Psoas muscle (tissue), 7 donors: ENCODE measurements at regions not wholly inside any gene's neighbourhood (a gene's known extent, or its start where the extent isn't known, plus 50 kb on each side); places are given as distances from the start of the nearest gene placed in this dataset.

ENCODE experiments used
- ATAC-seq, 4 donors: fragments of 200-7000 bp; cut with Tn5 transposase; one replicate each; pipeline ENCODE4 v1.9.1; 2020; ENCODE audit warnings: moderate library complexity in 3 of 4, mild to moderate bottlenecking in 2 of 4
- DNase-seq, 2 donors: peaks; one replicate each; pipeline ENCODE4 v3.0.0-alpha.2; 2020
- H3K27ac ChIP-seq: fragments of 200-600 bp; one replicate; pipeline ENCODE4 v1.8.0; 2022
- H3K27me3 ChIP-seq, 3 donors: fragments of 200-600 bp in 1 of 3; one replicate each; pipeline versions ENCODE4 v1.6.1 to v1.8.0; 2013 to 2022; ENCODE audit warnings: low read length in 2 of 3, mild to moderate bottlenecking in 2 of 3, moderate library complexity in 1 of 3; ENCODE audit not compliant: insufficient read depth in 3 of 3
- H3K36me3 ChIP-seq, 2 donors: fragments of 200-600 bp in 1 of 2; one replicate each; pipeline versions ENCODE4 v1.6.1 to v1.8.0; 2013 to 2022; ENCODE audit warnings: low read depth in 1 of 2, mild to moderate bottlenecking in 1 of 2, moderate library complexity in 1 of 2; ENCODE audit not compliant: insufficient read depth in 1 of 2
- H3K4me1 ChIP-seq: fragments of 200-600 bp; one replicate; pipeline ENCODE4 v1.8.0; 2022
- H3K4me3 ChIP-seq: fragments of 200-600 bp; one replicate; pipeline ENCODE4 v1.8.0; 2022; ENCODE audit warnings: mild to moderate bottlenecking
- H3K9me3 ChIP-seq: fragments of 200-600 bp; one replicate; pipeline ENCODE4 v1.8.0; 2022
- CTCF ChIP-seq: fragments of 200-600 bp; IDR thresholded peaks from one replicate; pipeline ENCODE4 v1.8.0; 2022; ENCODE audit warnings: antibody characterized with exemption
- WGBS, 3 donors: extraction: QIAGEN DNeasy Blood & Tissue Kit; methylation state at CpG; one replicate each; pipeline versions ENCODE4 v1.1.6 to v1.1.7; 2013; 5-methylcytosine and 5-hydroxymethylcytosine counted together
- intact Hi-C, 2 donors: fragments of 100-400 bp; cut with DNase I; formaldehyde crosslinking; loops; one replicate each; pipeline versions ENCODE4 v1.11.0 to v1.14.2; 2022
- donor health status: healthy with polysubstance abuse.
- donor health status: DM: no; HTN: no; CAD: no; lungs with moderate emphysema.
- donor health status: Bipolar disorder and iron deficiency.
- donor health status: healthy.
- donor health status: DM: yes; HTN: yes; CAD: no.
- donor health status: DM: no; HTN: no; CAD: no.
- donor health status: DM: yes; HTN: yes; CAD: no.

GRCh38 chr3:88987776-88988175 is 119.6 kb upstream of the EPHA3 start:
- Histone ChIP-seq H3K9me3 (no peaks in the 10 kb centered on the region), H3K27me3 (no peaks in the 10 kb centered on the region), H3K27ac (no peak overlapping the region), H3K36me3 (no peaks in the 10 kb centered on the region), H3K4me3 (no peak overlapping the region), H3K4me1 (no peaks in the 10 kb centered on the region)
- no peak for TF ChIP-seq CTCF
- DNase-seq (no peak), ATAC-seq (no peak)
- intact Hi-C loops, result no loop called here

DNA sequence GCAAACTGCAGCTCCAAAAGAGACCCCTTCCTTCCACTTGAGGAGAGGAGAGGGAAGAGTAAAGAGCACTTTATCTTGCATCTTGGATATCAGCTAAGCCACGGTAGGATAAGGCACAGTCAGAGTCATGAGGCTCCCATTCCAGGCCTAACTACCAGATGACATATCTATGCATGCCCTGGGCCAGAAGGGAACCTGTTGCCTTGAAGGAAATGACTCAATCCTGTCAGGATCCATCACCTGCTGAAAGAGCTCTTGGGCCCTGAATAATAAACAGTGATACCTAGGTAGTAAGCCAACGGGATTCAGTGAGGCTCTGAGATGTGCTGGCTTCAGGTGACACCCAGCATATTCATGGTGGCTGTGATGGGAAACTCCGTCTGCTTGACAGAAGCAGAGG is 118.5 kb upstream of the EPHA3 start:
- H3K9me3 ChIP-seq, result no peaks in the 10 kb centered on the region
- no peaks in the 10 kb centered on the region for H3K27me3 ChIP-seq
- no peak overlapping the region for H3K27ac ChIP-seq
- H3K4me1 ChIP-seq, result no peaks in the 10 kb centered on the region
- TF ChIP-seq CTCF, result no peak
- intact Hi-C loops, result no loop called here
- WGBS, 3 donors, result 70 to 86% (median 80%) methylated on average over 3 of the region's 3 CpGs
- DNase-seq, result no peak
- H3K36me3 ChIP-seq, result no peaks in the 10 kb centered on the region
- no peak overlapping the region for H3K4me3 ChIP-seq
- no peak for ATAC-seq

DNA sequence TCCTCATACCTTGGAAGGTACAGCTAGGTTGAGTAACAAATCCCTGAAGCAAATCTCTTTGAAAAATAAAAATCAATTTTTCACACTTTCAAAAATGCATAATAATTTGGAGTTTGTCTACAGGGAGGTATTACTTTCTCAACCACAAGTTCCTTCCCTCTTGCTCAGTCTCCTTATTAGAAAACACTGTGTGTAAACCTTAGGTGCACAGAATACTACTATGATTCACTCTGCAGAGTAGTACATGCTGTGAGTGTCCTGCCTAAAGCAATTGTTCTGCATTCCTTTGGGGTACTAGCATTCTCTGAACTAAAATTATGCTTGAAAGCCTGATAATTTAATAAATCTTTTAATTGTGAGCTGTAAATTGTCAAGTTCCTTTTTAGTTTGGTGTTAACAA is 115.9 kb upstream of the EPHA3 start:
- DNase-seq (no peak), ATAC-seq (no peak)
- Histone ChIP-seq H3K4me3 (no peak overlapping the region), H3K27ac (no peak overlapping the region), H3K9me3 (no peaks in the 10 kb centered on the region), H3K4me1 (no peaks in the 10 kb centered on the region), H3K36me3 (no peaks in the 10 kb centered on the region), H3K27me3 (no peaks in the 10 kb centered on the region)
- intact Hi-C loops, result no loop called here
- no peak for TF ChIP-seq CTCF

DNA sequence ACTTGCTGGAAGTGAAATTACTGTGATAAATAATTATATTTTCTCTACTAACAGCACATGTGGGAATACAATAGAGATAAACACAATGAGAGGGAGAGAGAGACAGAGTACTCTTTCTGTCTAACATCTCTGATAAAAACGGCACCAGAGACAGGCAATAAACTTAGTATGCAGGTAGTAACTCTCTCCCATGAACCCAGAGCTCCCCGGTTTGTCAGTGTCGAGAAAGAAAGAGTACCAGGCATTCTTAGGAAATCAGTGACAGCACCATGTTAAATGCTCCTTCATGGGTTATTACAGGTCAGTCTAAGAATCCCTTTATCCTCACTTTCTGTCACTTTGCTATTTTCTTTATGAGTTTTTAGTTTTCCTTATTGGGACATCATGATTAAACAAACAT is 110.7 kb upstream of the EPHA3 start:
- no peak for ATAC-seq
- no peaks in the 10 kb centered on the region for H3K27me3 ChIP-seq

More for the DNA sequence above, 110.7 kb upstream of the EPHA3 start:
- H3K4me1 ChIP-seq, result no peaks in the 10 kb centered on the region
- no peak overlapping the region for H3K4me3 ChIP-seq
- 17 to 36% (median 28%) methylated on average over 3 of the region's 3 CpGs for WGBS, 3 donors
- TF ChIP-seq CTCF, result no peak
- H3K36me3 ChIP-seq, result no peaks in the 10 kb centered on the region
- intact Hi-C loops, result no loop called here
- DNase-seq, result no peak
- no peaks in the 10 kb centered on the region for H3K9me3 ChIP-seq
- no peak overlapping the region for H3K27ac ChIP-seq
